Ishikawa (cell line): ENCODE measurements at regions not wholly inside any gene's neighbourhood (a gene's known extent, or its start where the extent isn't known, plus 50 kb on each side); places are given as distances from the start of the nearest gene placed in this dataset.

Experiments
- CEBPB ChIP-seq: IDR thresholded peaks from 2 replicates; pipeline ENCODE4 v1.6.1; 2012
- CREB1 ChIP-seq: IDR thresholded peaks from 2 replicates; pipeline ENCODE4 v1.6.1; 2012; ENCODE audit warnings: low read depth
- EGR1 ChIP-seq: IDR thresholded peaks from 2 replicates; pipeline ENCODE4 v1.6.1; 2012
- EP300 ChIP-seq: IDR thresholded peaks from 2 replicates; pipeline ENCODE4 v1.6.1; 2012; ENCODE audit warnings: borderline replicate concordance
- FOXM1 ChIP-seq: IDR thresholded peaks from 2 replicates; pipeline ENCODE4 v1.6.1; 2012; ENCODE audit warnings: low read depth, borderline replicate concordance
- NFIC ChIP-seq: IDR thresholded peaks from 2 replicates; pipeline ENCODE4 v1.6.1; 2012
- RAD21 ChIP-seq: IDR thresholded peaks from 2 replicates; pipeline ENCODE4 v1.6.1; 2012; ENCODE audit warnings: low read depth
- TAF1 ChIP-seq: IDR thresholded peaks from 2 replicates; pipeline ENCODE4 v1.6.1; 2012; ENCODE audit warnings: low read depth, mild to moderate bottlenecking
- TCF12 ChIP-seq: IDR thresholded peaks from 2 replicates; pipeline ENCODE4 v1.6.1; 2012; ENCODE audit warnings: low read depth
- TEAD4 ChIP-seq: IDR thresholded peaks from 2 replicates; pipeline ENCODE4 v1.6.1; 2012
- YY1 ChIP-seq: IDR thresholded peaks from 2 replicates; pipeline ENCODE4 v1.6.1; 2012; ENCODE audit warnings: low read depth
- ZBTB7A ChIP-seq: IDR thresholded peaks from 2 replicates; pipeline ENCODE4 v1.6.1; 2012; ENCODE audit warnings: low read depth
- TF ChIP-seq, protein P1 (sequence below): IDR thresholded peaks from 2 replicates; pipeline ENCODE4 v1.6.1; 2012
- TF ChIP-seq, protein P2 (sequence below): IDR thresholded peaks from 2 replicates; pipeline ENCODE4 v1.6.1; 2012
- TF ChIP-seq, protein P3 (sequence below): IDR thresholded peaks from 2 replicates; pipeline ENCODE4 v1.6.1; 2012; ENCODE audit warnings: low read depth, mild to moderate bottlenecking

DNA sequence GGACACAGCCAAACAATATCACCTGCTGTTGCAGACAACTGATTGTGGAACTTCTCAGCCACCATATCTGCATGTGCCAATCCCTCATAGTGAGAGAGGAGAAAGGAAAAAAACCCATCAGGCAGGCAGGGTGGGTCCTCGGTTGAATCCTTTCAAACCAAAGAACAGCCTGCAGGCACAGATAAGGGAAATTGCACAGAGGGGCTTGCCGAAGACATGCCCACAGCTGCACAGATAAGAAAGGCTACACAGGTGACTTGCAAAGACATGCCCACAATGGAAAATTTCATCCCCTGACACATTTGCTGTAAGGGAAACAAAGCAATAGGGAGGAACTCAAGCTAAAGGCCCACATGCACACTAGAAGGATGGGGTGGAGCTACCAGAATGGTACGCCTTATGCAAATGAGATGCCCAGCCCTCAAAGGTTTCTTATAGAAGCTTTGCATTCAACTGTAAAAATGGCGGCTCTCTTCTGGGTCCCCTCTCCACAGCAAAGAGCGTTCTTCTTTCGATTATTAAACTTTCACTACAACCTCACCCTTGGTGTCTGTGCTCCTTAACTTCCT, 170.0 kb upstream of the TMPO start:
- no peak for TF ChIP-seq TEAD4
- no peak for TF ChIP-seq TAF1
- no peak for TF ChIP-seq RAD21
- TF ChIP-seq EGR1, result no peak
- TF ChIP-seq, protein P1, sequence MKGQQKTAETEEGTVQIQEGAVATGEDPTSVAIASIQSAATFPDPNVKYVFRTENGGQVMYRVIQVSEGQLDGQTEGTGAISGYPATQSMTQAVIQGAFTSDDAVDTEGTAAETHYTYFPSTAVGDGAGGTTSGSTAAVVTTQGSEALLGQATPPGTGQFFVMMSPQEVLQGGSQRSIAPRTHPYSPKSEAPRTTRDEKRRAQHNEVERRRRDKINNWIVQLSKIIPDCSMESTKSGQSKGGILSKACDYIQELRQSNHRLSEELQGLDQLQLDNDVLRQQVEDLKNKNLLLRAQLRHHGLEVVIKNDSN, result no peak
- TF ChIP-seq EP300, result no peak
- TF ChIP-seq, protein P2, sequence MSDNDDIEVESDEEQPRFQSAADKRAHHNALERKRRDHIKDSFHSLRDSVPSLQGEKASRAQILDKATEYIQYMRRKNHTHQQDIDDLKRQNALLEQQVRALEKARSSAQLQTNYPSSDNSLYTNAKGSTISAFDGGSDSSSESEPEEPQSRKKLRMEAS, result no peak

DNA sequence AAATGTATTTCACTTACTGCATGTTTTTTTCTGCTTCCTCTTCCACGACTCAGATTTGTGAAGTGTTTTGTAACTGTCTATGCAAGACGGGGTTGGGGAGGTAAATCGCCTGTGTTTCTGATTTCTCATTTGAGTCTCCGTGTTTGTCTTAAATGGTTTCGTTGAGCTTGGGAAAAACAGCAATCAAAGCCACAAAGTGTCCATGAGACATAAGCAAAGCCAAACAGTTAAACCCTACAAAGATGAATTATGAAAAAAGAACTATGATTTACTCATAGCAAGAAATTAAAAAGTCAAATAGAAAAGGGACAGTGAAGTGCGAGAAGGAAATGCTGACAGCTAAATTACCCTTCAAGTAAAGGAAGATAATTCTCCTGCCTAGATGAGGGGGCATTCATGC, 164.3 kb upstream of the TMPO start:
- no peak for TF ChIP-seq CEBPB
- TF ChIP-seq, protein P3, sequence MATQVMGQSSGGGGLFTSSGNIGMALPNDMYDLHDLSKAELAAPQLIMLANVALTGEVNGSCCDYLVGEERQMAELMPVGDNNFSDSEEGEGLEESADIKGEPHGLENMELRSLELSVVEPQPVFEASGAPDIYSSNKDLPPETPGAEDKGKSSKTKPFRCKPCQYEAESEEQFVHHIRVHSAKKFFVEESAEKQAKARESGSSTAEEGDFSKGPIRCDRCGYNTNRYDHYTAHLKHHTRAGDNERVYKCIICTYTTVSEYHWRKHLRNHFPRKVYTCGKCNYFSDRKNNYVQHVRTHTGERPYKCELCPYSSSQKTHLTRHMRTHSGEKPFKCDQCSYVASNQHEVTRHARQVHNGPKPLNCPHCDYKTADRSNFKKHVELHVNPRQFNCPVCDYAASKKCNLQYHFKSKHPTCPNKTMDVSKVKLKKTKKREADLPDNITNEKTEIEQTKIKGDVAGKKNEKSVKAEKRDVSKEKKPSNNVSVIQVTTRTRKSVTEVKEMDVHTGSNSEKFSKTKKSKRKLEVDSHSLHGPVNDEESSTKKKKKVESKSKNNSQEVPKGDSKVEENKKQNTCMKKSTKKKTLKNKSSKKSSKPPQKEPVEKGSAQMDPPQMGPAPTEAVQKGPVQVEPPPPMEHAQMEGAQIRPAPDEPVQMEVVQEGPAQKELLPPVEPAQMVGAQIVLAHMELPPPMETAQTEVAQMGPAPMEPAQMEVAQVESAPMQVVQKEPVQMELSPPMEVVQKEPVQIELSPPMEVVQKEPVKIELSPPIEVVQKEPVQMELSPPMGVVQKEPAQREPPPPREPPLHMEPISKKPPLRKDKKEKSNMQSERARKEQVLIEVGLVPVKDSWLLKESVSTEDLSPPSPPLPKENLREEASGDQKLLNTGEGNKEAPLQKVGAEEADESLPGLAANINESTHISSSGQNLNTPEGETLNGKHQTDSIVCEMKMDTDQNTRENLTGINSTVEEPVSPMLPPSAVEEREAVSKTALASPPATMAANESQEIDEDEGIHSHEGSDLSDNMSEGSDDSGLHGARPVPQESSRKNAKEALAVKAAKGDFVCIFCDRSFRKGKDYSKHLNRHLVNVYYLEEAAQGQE, result no peak
- TF ChIP-seq TCF12, result no peak
- no peak for TF ChIP-seq ZBTB7A
- no peak for TF ChIP-seq FOXM1
- TF ChIP-seq YY1, result no peak
- no peak for TF ChIP-seq CREB1
- TF ChIP-seq RAD21, result no peak
- TF ChIP-seq TAF1, result no peak
- TF ChIP-seq, protein P2, result no peak

DNA sequence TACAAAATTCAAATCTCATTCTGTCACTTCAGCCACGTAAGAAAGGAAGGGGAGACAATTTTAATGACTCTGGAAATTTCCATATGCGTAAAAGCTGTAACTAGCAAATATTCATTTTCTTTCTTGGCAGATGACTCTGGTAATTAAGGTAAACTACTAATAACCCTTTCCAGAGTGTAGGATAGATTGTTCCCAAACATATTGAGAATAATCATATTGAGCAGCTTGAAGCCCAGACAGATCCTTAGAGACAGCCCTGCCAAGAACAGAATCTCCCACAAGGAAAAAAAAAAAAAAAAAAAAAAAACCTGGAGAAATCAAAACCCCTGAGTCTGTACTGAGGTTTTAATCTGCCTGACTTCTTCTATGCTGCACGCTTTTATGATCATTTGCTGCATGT, 163.6 kb upstream of the TMPO start:
- TF ChIP-seq YY1 (no peak), FOXM1 (no peak), TAF1 (no peak), NFIC (no peak), EP300 (no peak), ZBTB7A (no peak), CEBPB (no peak), TEAD4 (no peak), RAD21 (no peak), TCF12 (no peak), EGR1 (no peak), CREB1 (no peak)
- TF ChIP-seq, protein P2, result no peak
- TF ChIP-seq, protein P3, result no peak
- TF ChIP-seq, protein P1, result no peak

DNA sequence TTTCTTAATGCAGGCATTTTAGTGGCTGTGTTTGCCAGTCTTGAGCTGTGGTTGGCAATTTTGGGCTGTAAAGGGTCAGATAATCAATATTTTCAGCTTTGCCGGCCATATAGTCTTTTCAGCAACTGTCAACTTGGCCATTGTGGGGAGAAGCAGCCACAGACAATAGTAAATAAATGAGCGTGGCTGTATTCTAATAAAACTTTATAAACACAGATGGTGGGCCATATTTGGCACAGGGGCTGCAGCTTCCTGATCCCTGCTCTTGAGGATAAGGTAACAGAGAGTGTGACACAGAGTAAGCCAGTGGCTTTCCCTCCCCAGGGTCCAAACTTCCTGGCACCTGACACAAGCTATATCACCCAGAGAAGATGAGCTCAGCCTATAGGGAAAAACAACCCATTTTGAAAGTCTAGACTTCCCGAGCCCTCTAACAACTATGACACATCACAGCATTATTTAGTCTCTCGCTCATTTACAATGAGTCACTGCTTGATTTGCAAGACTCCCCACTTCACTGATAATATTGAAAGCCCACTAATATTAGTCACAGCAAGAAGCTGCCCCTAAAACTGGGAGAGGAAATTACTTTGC, 163.1 kb upstream of the TMPO start:
- TF ChIP-seq, protein P1, result peak; percentile 16; the same call in 1 of the 2 replicates
- TF ChIP-seq TAF1, result no peak
- TF ChIP-seq, protein P3, result no peak
- TF ChIP-seq FOXM1, result no peak
- TF ChIP-seq TCF12, result no peak
- no peak for TF ChIP-seq RAD21
- no peak for TF ChIP-seq CEBPB
- no peak for TF ChIP-seq YY1
- peak; percentile 10; the same call in 1 of the 2 replicates for TF ChIP-seq EP300
